ENCODE measurements at regions not wholly inside any gene's neighbourhood (a gene's known extent, or its start where the extent isn't known, plus 50 kb on each side); places are given as distances from the start of the nearest gene placed in this dataset.

GRCh38 chr10:131402771-131403650, 91.5 kb upstream of the TCERG1L start:
- no peak overlapping the region for H3K27ac Mint-ChIP-seq (ENCODE audit: unreplicated experiment)
- H3K27me3 Mint-ChIP-seq (ENCODE audit: insufficient read depth, unreplicated experiment): peaks cover 15% of the 10 kb centered on the region
- POLR2A ChIA-PET: no interaction called here
- H3K36me3 ChIP-seq (ENCODE audit: control insufficient read depth, insufficient read depth, low read length): no peaks in the 10 kb centered on the region
- TF ChIP-seq, protein P1, sequence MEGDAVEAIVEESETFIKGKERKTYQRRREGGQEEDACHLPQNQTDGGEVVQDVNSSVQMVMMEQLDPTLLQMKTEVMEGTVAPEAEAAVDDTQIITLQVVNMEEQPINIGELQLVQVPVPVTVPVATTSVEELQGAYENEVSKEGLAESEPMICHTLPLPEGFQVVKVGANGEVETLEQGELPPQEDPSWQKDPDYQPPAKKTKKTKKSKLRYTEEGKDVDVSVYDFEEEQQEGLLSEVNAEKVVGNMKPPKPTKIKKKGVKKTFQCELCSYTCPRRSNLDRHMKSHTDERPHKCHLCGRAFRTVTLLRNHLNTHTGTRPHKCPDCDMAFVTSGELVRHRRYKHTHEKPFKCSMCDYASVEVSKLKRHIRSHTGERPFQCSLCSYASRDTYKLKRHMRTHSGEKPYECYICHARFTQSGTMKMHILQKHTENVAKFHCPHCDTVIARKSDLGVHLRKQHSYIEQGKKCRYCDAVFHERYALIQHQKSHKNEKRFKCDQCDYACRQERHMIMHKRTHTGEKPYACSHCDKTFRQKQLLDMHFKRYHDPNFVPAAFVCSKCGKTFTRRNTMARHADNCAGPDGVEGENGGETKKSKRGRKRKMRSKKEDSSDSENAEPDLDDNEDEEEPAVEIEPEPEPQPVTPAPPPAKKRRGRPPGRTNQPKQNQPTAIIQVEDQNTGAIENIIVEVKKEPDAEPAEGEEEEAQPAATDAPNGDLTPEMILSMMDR (IDR thresholded peaks at IDR 0.05; ENCODE audit: insufficient read depth in 1 of 2, low read depth in 1 of 2, low read length in 1 of 2, severe bottlenecking in 1 of 2, unreplicated experiment in 1 of 2): no peak
- no peaks in the 10 kb centered on the region for H3K9me3 ChIP-seq
- no peaks in the 10 kb centered on the region for H3K4me1 Mint-ChIP-seq (ENCODE audit: low read depth, unreplicated experiment)
- H3K27me3 ChIP-seq (replicated peaks; ENCODE audit: control insufficient read depth, insufficient read depth, low read length): no peaks in the 10 kb centered on the region
- no peaks in the 10 kb centered on the region for H3K9me3 Mint-ChIP-seq (ENCODE audit: unreplicated experiment)
- intact Hi-C loops (cut with micrococcal nuclease; ENCODE audit: unreplicated experiment): no loop called here
- CTCF ChIA-PET: no interaction called here
- no peak overlapping the region for H3K4me3 ChIP-seq (ENCODE audit: low read depth, low read length)
- H3K4me3 Mint-ChIP-seq (ENCODE audit: unreplicated experiment): no peak overlapping the region
- no peaks in the 10 kb centered on the region for H3K36me3 Mint-ChIP-seq (ENCODE audit: insufficient read depth, unreplicated experiment)
- no TSS peak for BruUV-seq (replicated peaks)
- H3K4me1 ChIP-seq: no peaks in the 10 kb centered on the region
- DNase-seq: no peak

GRCh38 chr10:131403936-131404335, 92.4 kb upstream of the TCERG1L start:
- Histone ChIP-seq H3K27me3 (replicated peaks; ENCODE audit: control insufficient read depth, insufficient read depth, low read length) (no peaks in the 10 kb centered on the region), H3K9me3 (no peaks in the 10 kb centered on the region), H3K4me3 (ENCODE audit: low read depth, low read length) (no peak overlapping the region), H3K4me1 (no peaks in the 10 kb centered on the region), H3K36me3 (ENCODE audit: control insufficient read depth, insufficient read depth, low read length) (no peaks in the 10 kb centered on the region)
- Mint-ChIP-seq H3K27ac (ENCODE audit: unreplicated experiment) (no peak overlapping the region), H3K27me3 (ENCODE audit: insufficient read depth, unreplicated experiment) (peaks cover 11% of the 10 kb centered on the region), H3K36me3 (ENCODE audit: insufficient read depth, unreplicated experiment) (no peaks in the 10 kb centered on the region), H3K4me3 (ENCODE audit: unreplicated experiment) (no peak overlapping the region), H3K9me3 (ENCODE audit: unreplicated experiment) (no peaks in the 10 kb centered on the region), H3K4me1 (ENCODE audit: low read depth, unreplicated experiment) (no peaks in the 10 kb centered on the region)
- ChIA-PET CTCF (no interaction called here), POLR2A (no interaction called here)
- TF ChIP-seq, protein P1 (IDR thresholded peaks at IDR 0.05; ENCODE audit: insufficient read depth in 1 of 2, low read depth in 1 of 2, low read length in 1 of 2, severe bottlenecking in 1 of 2, unreplicated experiment in 1 of 2): no peak
- BruUV-seq (replicated peaks): no TSS peak
- DNase-seq: no peak
- intact Hi-C loops (cut with micrococcal nuclease; ENCODE audit: unreplicated experiment): no loop called here

DNA sequence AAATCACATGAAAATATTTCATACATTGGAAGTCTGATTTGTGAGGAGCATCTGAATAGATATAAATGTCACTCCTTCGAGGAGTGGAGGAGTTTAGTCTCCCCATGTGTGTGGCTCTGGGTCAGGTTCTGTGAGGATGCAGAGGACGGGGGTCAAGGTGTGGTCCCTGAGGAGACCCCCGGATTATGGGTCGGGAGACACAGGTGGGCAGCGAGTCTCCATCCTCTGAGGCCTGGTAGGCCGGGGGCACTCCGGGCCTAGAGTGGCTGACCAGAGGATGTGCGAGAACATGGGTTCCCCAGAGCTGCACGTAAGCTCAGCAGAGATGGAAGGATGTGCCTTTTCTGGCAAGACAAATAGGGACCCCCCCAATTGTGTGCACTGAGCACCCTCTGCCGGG, 93.4 kb upstream of the TCERG1L start:
- TF ChIP-seq, protein P1 (IDR thresholded peaks at IDR 0.05; ENCODE audit: insufficient read depth in 1 of 2, low read depth in 1 of 2, low read length in 1 of 2, severe bottlenecking in 1 of 2, unreplicated experiment in 1 of 2): no peak
- no TSS peak for BruUV-seq (replicated peaks)
- ChIA-PET POLR2A (no interaction called here), CTCF (no interaction called here)
- DNase-seq: no peak
- H3K9me3 Mint-ChIP-seq (ENCODE audit: unreplicated experiment): no peaks in the 10 kb centered on the region
- intact Hi-C loops (cut with micrococcal nuclease; ENCODE audit: unreplicated experiment): no loop called here
- Histone ChIP-seq H3K4me3 (ENCODE audit: low read depth, low read length) (no peak overlapping the region), H3K9me3 (no peaks in the 10 kb centered on the region), H3K27me3 (replicated peaks; ENCODE audit: control insufficient read depth, insufficient read depth, low read length) (no peaks in the 10 kb centered on the region), H3K4me1 (no peaks in the 10 kb centered on the region), H3K36me3 (ENCODE audit: control insufficient read depth, insufficient read depth, low read length) (no peaks in the 10 kb centered on the region)
- no peaks in the 10 kb centered on the region for H3K36me3 Mint-ChIP-seq (ENCODE audit: insufficient read depth, unreplicated experiment)
- H3K27me3 Mint-ChIP-seq (ENCODE audit: insufficient read depth, unreplicated experiment): peaks cover 12% of the 10 kb centered on the region
- H3K4me1 Mint-ChIP-seq (ENCODE audit: low read depth, unreplicated experiment): no peaks in the 10 kb centered on the region
- no peak overlapping the region for H3K27ac Mint-ChIP-seq (ENCODE audit: unreplicated experiment)
- H3K4me3 Mint-ChIP-seq (ENCODE audit: unreplicated experiment): no peak overlapping the region

Data from Caco-2 (cell line).